ENCODE measurements at regions not wholly inside any gene's neighbourhood (a gene's known extent, or its start where the extent isn't known, plus 50 kb on each side); places are given as distances from the start of the nearest gene placed in this dataset.

GRCh38 chrX:42247241-42247640 is 323.9 kb upstream of the CASK start:
- no peak overlapping the region for H3K4me3 ChIP-seq (ENCODE audit: control extremely low read depth in 1 of 5, extremely low read depth in 1 of 5, insufficient read depth in 1 of 5, low read depth in 2 of 5, low read length in 4 of 5)
- H3K36me3 ChIP-seq (replicated peaks in 1 of 2; ENCODE audit: control extremely low read depth in 1 of 2, control insufficient read depth in 1 of 2, extremely low read depth in 1 of 2, insufficient read depth in 2 of 2, low read length in 1 of 2) = no peaks in the 10 kb centered on the region
- H2AFZ ChIP-seq (ENCODE audit: insufficient read depth, low read depth, low read length, poor library complexity, severe bottlenecking) = peak overlapping the region; percentile 5
- WGBS (ENCODE audit: insufficient coverage) = no CpG with 5 or more reads among the region's 6 CpGs
- H3K27ac Mint-ChIP-seq = no peak overlapping the region
- H3K4me1 Mint-ChIP-seq = peaks cover 1% of the 10 kb centered on the region
- ChIA-PET CTCF (no interaction called here), POLR2A (no interaction called here)
- no peaks in the 10 kb centered on the region for H3K9me3 Mint-ChIP-seq (ENCODE audit: insufficient read depth)
- H3K27me3 ChIP-seq (replicated peaks in 1 of 4; ENCODE audit: control extremely low read depth in 1 of 4, control insufficient read depth in 3 of 4, insufficient read depth in 4 of 4, low read length in 3 of 4) = peaks cover 0 to 4% (median 0%) of the 10 kb centered on the region in 4 experiments
- H3K4me1 ChIP-seq (ENCODE audit: control insufficient read depth in 2 of 2, insufficient read depth in 2 of 2, low read length in 2 of 2) = no peaks in the 10 kb centered on the region
- intact Hi-C loops (cut with micrococcal nuclease) = no loop called here
- ATAC-seq (ENCODE audit: low read depth) = no peak
- H3K27me3 Mint-ChIP-seq = peaks cover 7% of the 10 kb centered on the region
- H3K4me3 Mint-ChIP-seq = no peak overlapping the region
- no peak overlapping the region for H3K9ac ChIP-seq (ENCODE audit: low read length)
- H3K4me2 ChIP-seq (replicated peaks; ENCODE audit: low read depth, low read length, poor library complexity, severe bottlenecking) = no peak overlapping the region
- no peaks in the 10 kb centered on the region for H3K79me2 ChIP-seq (ENCODE audit: control insufficient read depth, insufficient read depth, low read length)
- DNase-seq = peak; percentile 7
- TF ChIP-seq EZH2 (IDR thresholded peaks at IDR 0.05; ENCODE audit: borderline replicate concordance, insufficient read depth, low read depth, low read length, poor library complexity, severe bottlenecking) = no peak
- TF ChIP-seq, protein P1, sequence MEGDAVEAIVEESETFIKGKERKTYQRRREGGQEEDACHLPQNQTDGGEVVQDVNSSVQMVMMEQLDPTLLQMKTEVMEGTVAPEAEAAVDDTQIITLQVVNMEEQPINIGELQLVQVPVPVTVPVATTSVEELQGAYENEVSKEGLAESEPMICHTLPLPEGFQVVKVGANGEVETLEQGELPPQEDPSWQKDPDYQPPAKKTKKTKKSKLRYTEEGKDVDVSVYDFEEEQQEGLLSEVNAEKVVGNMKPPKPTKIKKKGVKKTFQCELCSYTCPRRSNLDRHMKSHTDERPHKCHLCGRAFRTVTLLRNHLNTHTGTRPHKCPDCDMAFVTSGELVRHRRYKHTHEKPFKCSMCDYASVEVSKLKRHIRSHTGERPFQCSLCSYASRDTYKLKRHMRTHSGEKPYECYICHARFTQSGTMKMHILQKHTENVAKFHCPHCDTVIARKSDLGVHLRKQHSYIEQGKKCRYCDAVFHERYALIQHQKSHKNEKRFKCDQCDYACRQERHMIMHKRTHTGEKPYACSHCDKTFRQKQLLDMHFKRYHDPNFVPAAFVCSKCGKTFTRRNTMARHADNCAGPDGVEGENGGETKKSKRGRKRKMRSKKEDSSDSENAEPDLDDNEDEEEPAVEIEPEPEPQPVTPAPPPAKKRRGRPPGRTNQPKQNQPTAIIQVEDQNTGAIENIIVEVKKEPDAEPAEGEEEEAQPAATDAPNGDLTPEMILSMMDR (IDR thresholded peaks at IDR 0.05) = no peak
- no peaks in the 10 kb centered on the region for H4K20me1 ChIP-seq (ENCODE audit: control insufficient read depth, insufficient read depth, low read length, poor library complexity, severe bottlenecking)
- H3K27ac ChIP-seq (ENCODE audit: low read length in 2 of 2) = no peak overlapping the region
- no peaks in the 10 kb centered on the region for H3K9me3 ChIP-seq (ENCODE audit: control extremely low read depth in 1 of 3, control insufficient read depth in 2 of 3, insufficient read depth in 1 of 3, low read length in 2 of 3)

- ChIA-PET CTCF (no interaction called here), POLR2A (no interaction called here)
- Mint-ChIP-seq H3K4me3 (no peak overlapping the region), H3K27ac (no peak overlapping the region), H3K9me3 (ENCODE audit: insufficient read depth) (no peaks in the 10 kb centered on the region), H3K4me1 (peaks cover 1% of the 10 kb centered on the region), H3K27me3 (peaks cover 7% of the 10 kb centered on the region)
- TF ChIP-seq, protein P1 (IDR thresholded peaks at IDR 0.05) = no peak
- TF ChIP-seq EZH2 (IDR thresholded peaks at IDR 0.05; ENCODE audit: borderline replicate concordance, insufficient read depth, low read depth, low read length, poor library complexity, severe bottlenecking) = no peak
- Histone ChIP-seq H3K27ac (ENCODE audit: low read length in 2 of 2) (no peak overlapping the region), H3K4me3 (ENCODE audit: control extremely low read depth in 1 of 5, extremely low read depth in 1 of 5, insufficient read depth in 1 of 5, low read depth in 2 of 5, low read length in 4 of 5) (no peak overlapping the region), H3K9me3 (ENCODE audit: control extremely low read depth in 1 of 3, control insufficient read depth in 2 of 3, insufficient read depth in 1 of 3, low read length in 2 of 3) (no peaks in the 10 kb centered on the region), H3K4me1 (ENCODE audit: control insufficient read depth in 2 of 2, insufficient read depth in 2 of 2, low read length in 2 of 2) (no peaks in the 10 kb centered on the region), H3K79me2 (ENCODE audit: control insufficient read depth, insufficient read depth, low read length) (no peaks in the 10 kb centered on the region), H4K20me1 (ENCODE audit: control insufficient read depth, insufficient read depth, low read length, poor library complexity, severe bottlenecking) (no peaks in the 10 kb centered on the region), H3K36me3 (replicated peaks in 1 of 2; ENCODE audit: control extremely low read depth in 1 of 2, control insufficient read depth in 1 of 2, extremely low read depth in 1 of 2, insufficient read depth in 2 of 2, low read length in 1 of 2) (no peaks in the 10 kb centered on the region), H3K4me2 (replicated peaks; ENCODE audit: low read depth, low read length, poor library complexity, severe bottlenecking) (no peak overlapping the region), H2AFZ (ENCODE audit: insufficient read depth, low read depth, low read length, poor library complexity, severe bottlenecking) (peak overlapping the region; percentile 5), H3K27me3 (replicated peaks in 1 of 4; ENCODE audit: control extremely low read depth in 1 of 4, control insufficient read depth in 3 of 4, insufficient read depth in 4 of 4, low read length in 3 of 4) (peaks cover 0 to 4% (median 0%) of the 10 kb centered on the region in 4 experiments), H3K9ac (ENCODE audit: low read length) (no peak overlapping the region)
- DNase-seq (no peak), ATAC-seq (ENCODE audit: low read depth) (no peak)
- no CpG with 5 or more reads among the region's 7 CpGs for WGBS (ENCODE audit: insufficient coverage)
- intact Hi-C loops (cut with micrococcal nuclease) = no loop called here
These were observed 323.5 kb upstream of the CASK start for GRCh38 chrX:42246814-42247213.
